GM18520 (cell line): ENCODE measurements at regions not wholly inside any gene's neighbourhood (a gene's known extent, or its start where the extent isn't known, plus 50 kb on each side); places are given as distances from the start of the nearest gene placed in this dataset.
"Not testable (repeated sequence)": the region's sequence is repeated elsewhere in the genome, so short reads cannot be mapped to it uniquely, and the experiment has no call there.

Source experiments
- ATAC-seq: cut with Tn5 transposase; IDR thresholded peaks from one replicate; pipeline ENCODE4 v1.9.1; 2021; ENCODE audit not compliant: unreplicated experiment

GRCh38 chr7:20466543-20467021 is 135.9 kb downstream of the ITGB8 start:
- ATAC-seq: peak; percentile 62

- ATAC-seq: no peak
Observed at GRCh38 chr7:20470082-20470481, 139.4 kb downstream of the ITGB8 start.

DNA sequence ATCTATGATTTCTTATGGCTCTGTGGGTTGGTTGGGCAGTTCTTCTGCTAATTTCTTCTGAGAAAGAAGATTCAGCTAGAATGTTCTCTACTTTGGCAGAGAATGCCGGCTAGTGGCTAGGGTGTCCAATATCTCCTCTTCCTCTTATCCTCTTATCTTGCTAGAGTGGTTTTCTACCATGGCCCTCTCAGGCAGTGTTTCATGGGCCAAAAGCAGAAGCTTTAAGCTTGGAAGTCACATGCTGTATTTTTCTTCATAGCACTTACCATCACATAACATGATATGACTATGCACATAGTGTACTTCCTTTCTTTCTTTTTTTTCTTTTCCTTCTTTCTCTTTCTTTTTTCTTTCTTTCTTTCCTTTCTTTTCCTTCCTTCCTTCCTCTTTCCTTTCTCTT is 140.0 kb downstream of the ITGB8 start:
- ATAC-seq: no peak

DNA sequence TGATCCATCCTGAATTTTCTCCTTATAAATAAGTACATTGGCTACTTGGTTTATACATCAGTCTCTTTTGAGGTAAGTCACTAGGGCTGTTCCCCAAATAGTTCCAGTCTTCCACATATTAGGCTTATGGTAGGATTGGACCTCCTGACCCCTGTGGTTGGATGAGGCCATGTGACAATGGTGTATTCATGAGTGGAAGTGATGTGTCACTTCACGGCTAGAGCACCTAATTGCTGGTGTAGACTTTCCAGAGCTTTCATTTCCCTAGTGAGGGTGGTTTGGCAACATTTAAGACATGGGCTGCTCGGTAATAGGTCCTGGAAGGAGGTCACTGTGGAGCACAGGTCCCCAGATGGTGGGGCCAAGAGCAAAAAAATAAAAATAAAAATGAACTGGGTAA is 141.2 kb upstream of the ABCB5 start:
- no peak for ATAC-seq

DNA sequence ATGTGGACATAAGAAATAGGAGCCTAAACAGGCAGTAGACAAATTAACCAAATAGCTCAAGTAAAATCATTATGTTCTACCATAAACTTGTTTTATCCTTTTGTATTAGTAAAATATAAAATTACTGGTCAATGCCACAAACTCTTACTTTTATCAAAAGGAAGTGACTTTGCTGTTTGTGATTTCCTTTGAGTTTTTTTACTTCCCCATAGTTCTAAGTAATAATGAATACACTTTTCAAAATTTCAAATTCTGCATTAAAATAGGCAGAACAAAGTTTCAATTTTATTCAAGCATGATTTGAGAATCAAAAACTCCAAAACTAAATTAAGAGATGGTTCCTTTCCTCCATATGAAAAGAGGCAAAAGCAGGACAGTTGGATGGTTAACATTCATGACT is 139.7 kb upstream of the ABCB5 start:
- ATAC-seq: no peak

- no peak for ATAC-seq
Observed at GRCh38 chr7:20477067-20477466, 138.4 kb upstream of the ABCB5 start.

- no peak for ATAC-seq
Observed at GRCh38 chr7:20479706-20480105, 135.8 kb upstream of the ABCB5 start.

GRCh38 chr7:20482071-20482470 is 133.4 kb upstream of the ABCB5 start:
- no peak for ATAC-seq

- ATAC-seq: no peak
Observed at GRCh38 chr7:20484356-20484755, 131.1 kb upstream of the ABCB5 start.

- ATAC-seq: no peak
Observed at GRCh38 chr7:20488850-20489249, 126.6 kb upstream of the ABCB5 start.

DNA sequence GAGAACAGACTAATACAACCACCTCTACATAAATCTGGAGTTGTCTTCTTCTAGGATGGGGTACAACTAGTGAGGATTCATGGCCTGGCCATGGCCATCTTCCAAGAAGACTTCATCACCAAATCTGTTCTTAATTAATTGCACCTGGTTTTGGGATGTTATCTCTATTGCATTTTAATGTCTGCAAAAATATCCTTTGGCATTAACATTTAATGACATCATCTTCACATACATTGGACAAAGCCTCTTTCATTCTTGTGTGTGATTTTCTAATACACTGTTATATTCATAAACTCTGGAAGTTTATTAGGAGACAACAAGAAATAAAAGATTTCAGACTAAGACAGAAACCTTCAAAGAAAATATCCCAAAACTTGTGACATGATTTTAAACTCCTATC is 124.2 kb upstream of the ABCB5 start:
- no peak for ATAC-seq

- no peak for ATAC-seq
Observed at GRCh38 chr7:20494566-20494965, 120.9 kb upstream of the ABCB5 start.

- not testable (repeated sequence) for ATAC-seq
Observed at GRCh38 chr7:20501473-20501872, 114.0 kb upstream of the ABCB5 start.

DNA sequence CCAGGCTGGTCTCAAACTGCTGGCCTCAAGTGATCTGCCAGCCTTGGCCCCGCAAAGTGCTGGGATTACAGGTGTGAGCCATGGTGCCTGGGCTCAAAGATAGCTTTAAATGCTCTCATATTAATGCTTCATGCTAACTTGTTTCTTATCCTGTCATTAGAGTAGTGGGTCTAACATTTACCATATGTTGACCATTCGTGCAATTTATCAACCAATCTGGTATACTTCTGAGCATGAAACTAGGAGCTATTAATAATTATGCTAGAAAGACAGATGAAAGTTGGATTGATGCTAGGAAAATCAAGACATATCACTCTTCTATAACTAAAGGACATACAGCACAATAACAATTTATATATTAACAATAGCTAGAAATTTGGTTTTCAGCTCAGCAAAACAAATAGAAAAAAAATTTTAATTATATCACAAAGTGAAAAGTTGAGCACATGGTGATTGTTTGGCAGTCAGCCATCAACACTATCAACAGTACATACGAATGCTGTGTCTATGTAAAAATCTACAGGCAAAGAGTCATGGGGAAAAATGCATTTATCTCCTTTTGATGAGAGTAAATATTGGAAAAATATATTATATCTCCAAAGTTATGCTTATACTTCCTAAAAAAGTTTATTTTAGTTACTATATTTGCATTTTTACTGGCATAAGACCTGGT is 112.1 kb upstream of the ABCB5 start:
- ATAC-seq: no peak

GRCh38 chr7:20504060-20504459 is 111.4 kb upstream of the ABCB5 start:
- ATAC-seq: no peak

GRCh38 chr7:20506175-20506574 is 109.3 kb upstream of the ABCB5 start:
- ATAC-seq: no peak

- ATAC-seq: no peak
Observed at GRCh38 chr7:20507157-20507556, 108.3 kb upstream of the ABCB5 start.

DNA sequence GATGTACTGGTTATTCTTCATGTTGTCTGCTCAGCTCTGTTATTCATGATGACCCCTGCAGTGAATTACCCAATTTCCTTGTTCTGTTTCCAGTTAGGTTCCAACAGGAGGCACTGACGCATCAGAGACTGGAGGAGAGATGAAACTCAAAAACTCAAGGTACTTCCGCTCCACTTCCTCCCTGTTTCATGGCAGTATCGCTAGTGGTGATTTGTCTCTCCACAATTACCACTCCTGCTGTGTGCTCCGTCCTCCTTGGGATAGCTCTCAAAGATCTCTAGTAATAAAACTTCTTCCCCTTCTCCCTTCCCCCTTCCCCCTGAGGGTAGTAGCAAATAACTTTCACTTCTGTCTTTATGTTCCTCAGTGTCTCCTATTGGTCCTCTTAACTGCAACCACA is 107.4 kb upstream of the ABCB5 start:
- no peak for ATAC-seq

GRCh38 chr7:20509892-20510572 is 105.4 kb upstream of the ABCB5 start:
- no peak for ATAC-seq

- no peak for ATAC-seq
Observed at GRCh38 chr7:20510573-20510900, 104.9 kb upstream of the ABCB5 start.

DNA sequence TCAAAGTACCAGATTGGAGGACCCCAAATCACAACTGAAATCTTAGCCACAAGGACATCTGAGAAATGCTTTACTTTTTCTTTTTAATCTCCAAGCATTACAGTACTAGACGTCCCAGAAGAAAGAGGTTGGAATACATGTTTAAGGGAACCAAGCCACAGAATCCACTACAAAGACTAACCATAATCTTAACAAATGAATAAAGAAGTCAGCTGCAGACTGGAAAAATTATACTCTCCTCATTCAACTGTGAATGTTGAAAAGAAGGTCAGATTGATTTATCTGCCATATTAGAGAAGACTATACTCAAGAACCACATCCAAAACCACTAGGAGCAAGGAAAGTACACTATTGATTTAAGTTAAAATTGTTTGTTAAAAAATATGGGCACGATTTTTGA is 102.1 kb upstream of the ABCB5 start:
- no peak for ATAC-seq

- no peak for ATAC-seq
Observed at GRCh38 chr7:20513897-20514296, 101.6 kb upstream of the ABCB5 start.

- ATAC-seq: no peak
Observed at GRCh38 chr7:20514364-20514763, 101.1 kb upstream of the ABCB5 start.
